ENCODE measurements at regions not wholly inside any gene's neighbourhood (a gene's known extent, or its start where the extent isn't known, plus 50 kb on each side); places are given as distances from the start of the nearest gene placed in this dataset.

DNA sequence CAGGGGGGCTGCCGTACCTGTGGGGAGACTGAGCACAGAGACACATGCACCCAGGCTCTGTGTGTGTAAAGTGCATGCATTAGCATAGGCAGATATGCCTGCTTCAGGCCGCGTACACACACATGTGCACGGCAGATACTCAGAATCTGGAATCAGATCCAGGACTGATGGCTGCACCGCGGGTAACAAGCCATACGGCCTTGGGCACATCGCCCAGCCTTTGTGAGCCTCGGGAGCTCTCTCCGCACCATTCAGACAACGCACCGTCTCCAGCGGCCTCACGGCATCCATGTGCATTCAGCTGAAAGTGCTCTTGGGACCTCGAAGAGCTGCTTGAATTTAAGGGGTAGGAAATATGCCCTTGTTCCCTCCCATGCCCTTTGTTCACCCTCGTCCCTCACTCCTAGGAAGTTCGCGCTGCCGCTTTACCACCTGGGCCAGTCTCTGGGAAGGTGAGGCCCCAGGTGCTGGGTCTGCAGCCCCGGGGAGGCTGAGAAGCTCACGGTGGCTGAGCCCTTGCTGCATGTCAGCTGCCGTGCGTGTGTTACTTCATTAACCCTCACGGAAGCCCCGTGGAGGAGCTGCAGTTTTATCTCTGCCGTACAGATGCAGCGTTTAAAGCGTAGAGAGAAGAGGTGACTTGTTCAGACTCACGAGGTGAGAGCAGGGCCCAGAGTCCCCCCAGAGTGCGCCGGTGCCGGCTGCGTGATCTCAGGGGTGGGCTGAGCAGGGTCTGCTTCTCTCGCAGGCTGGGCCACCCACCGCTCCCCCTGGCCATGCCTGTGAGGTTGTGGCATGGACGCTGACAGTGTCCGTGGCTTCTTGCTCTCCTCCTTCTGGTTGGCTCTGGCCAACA, 377.7 kb upstream of the MYT1L start:
- DNase-seq (ENCODE audit: extremely low spot score), result no peak
- intact Hi-C loops (cut with DNase I), result no loop called here
- 89% methylated on average over 24 of the region's 37 CpGs for WGBS
- Histone ChIP-seq H3K4me1 (no peaks in the 10 kb centered on the region), H3K36me3 (no peaks in the 10 kb centered on the region), H3K4me3 (no peak overlapping the region), H3K9me3 (no peaks in the 10 kb centered on the region), H3K27me3 (peaks cover 0 to under 1% (median 0%) of the 10 kb centered on the region in 4 donors), H3K27ac (replicated peaks in 1 of 4) (no peak overlapping the region)
- no peak for TF ChIP-seq POLR2A (IDR thresholded peaks at IDR 0.05; ENCODE audit: low read depth)
- TF ChIP-seq CTCF (IDR thresholded peaks at IDR 0.05), result no peak
- no peak for TF ChIP-seq EP300 (IDR thresholded peaks at IDR 0.05)
- TF ChIP-seq POLR2AphosphoS5 (IDR thresholded peaks at IDR 0.05), result no peak

- WGBS, result 75% methylated on average over 17 of the region's 19 CpGs
- H3K4me3 ChIP-seq, result no peak overlapping the region
- no peak for DNase-seq (ENCODE audit: extremely low spot score)
- intact Hi-C loops (cut with DNase I), result no loop called here
- no peaks in the 10 kb centered on the region for H3K4me1 ChIP-seq
- no peaks in the 10 kb centered on the region for H3K9me3 ChIP-seq
- TF ChIP-seq POLR2A (IDR thresholded peaks at IDR 0.05; ENCODE audit: low read depth), result no peak
- TF ChIP-seq CTCF (IDR thresholded peaks at IDR 0.05), result no peak
- TF ChIP-seq EP300 (IDR thresholded peaks at IDR 0.05), result no peak
- TF ChIP-seq POLR2AphosphoS5 (IDR thresholded peaks at IDR 0.05), result no peak
- H3K36me3 ChIP-seq, result no peaks in the 10 kb centered on the region
- no peaks in the 10 kb centered on the region for H3K27me3 ChIP-seq
- no peak overlapping the region for H3K27ac ChIP-seq (replicated peaks in 1 of 4)
Measured at GRCh38 chr2:2707206-2707991, 376.3 kb upstream of the MYT1L start.

- DNase-seq (ENCODE audit: extremely low spot score), result no peak
Measured at GRCh38 chr2:2706306-2706705, 375.2 kb upstream of the MYT1L start.

GRCh38 chr2:2705871-2706270, 374.8 kb upstream of the MYT1L start:
- intact Hi-C loops (cut with DNase I), result no loop called here
- Histone ChIP-seq H3K9me3 (no peaks in the 10 kb centered on the region), H3K4me3 (no peak overlapping the region), H3K27ac (replicated peaks in 1 of 4) (no peak overlapping the region), H3K27me3 (no peaks in the 10 kb centered on the region), H3K36me3 (no peaks in the 10 kb centered on the region), H3K4me1 (no peaks in the 10 kb centered on the region)
- DNase-seq (ENCODE audit: extremely low spot score), result no peak
- 80% methylated on average over 7 of the region's 10 CpGs for WGBS
- no peak for TF ChIP-seq POLR2A (IDR thresholded peaks at IDR 0.05; ENCODE audit: low read depth)
- no peak for TF ChIP-seq CTCF (IDR thresholded peaks at IDR 0.05)
- TF ChIP-seq POLR2AphosphoS5 (IDR thresholded peaks at IDR 0.05), result no peak
- TF ChIP-seq EP300 (IDR thresholded peaks at IDR 0.05), result no peak

More at GRCh38 chr2:2706306-2706705, 375.2 kb upstream of the MYT1L start:
- no peaks in the 10 kb centered on the region for H3K36me3 ChIP-seq
- no peak for TF ChIP-seq POLR2A (IDR thresholded peaks at IDR 0.05; ENCODE audit: low read depth)
- no peak for TF ChIP-seq POLR2AphosphoS5 (IDR thresholded peaks at IDR 0.05)
- no peak for TF ChIP-seq EP300 (IDR thresholded peaks at IDR 0.05)
- TF ChIP-seq CTCF (IDR thresholded peaks at IDR 0.05), result no peak
- no peak overlapping the region for H3K27ac ChIP-seq (replicated peaks in 1 of 4)
- H3K4me1 ChIP-seq, result no peaks in the 10 kb centered on the region
- H3K4me3 ChIP-seq, result no peak overlapping the region
- 100% methylated on average over 3 of the region's 10 CpGs for WGBS
- H3K27me3 ChIP-seq, result no peaks in the 10 kb centered on the region
- intact Hi-C loops (cut with DNase I), result no loop called here
- H3K9me3 ChIP-seq, result no peaks in the 10 kb centered on the region
